Nephron (organoid): ENCODE measurements at regions not wholly inside any gene's neighbourhood (a gene's known extent, or its start where the extent isn't known, plus 50 kb on each side); places are given as distances from the start of the nearest gene placed in this dataset.
"Not testable (repeated sequence)": the region's sequence is repeated elsewhere in the genome, so short reads cannot be mapped to it uniquely, and the experiment has no call there.

Experiments used
- H3K27ac Mint-ChIP-seq, 3 experiments: 2 replicates each; pipeline ENCODE4 v1.8.0; 2020; ENCODE audit warnings: mixed read lengths in 3 of 3, mild to moderate bottlenecking in 2 of 3, moderate library complexity in 1 of 3
- H3K27me3 Mint-ChIP-seq: 2 replicates; pipeline ENCODE4 v1.8.0; 2021; ENCODE audit warnings: low read depth, mild to moderate bottlenecking, moderate library complexity, mixed read lengths
- H3K36me3 Mint-ChIP-seq: 2 replicates; pipeline ENCODE4 v1.8.0; 2020; ENCODE audit warnings: low read depth, mixed read lengths
- H3K4me1 Mint-ChIP-seq: 2 replicates; pipeline ENCODE4 v1.8.0; 2020; ENCODE audit warnings: mixed read lengths
- H3K4me3 Mint-ChIP-seq, 3 experiments: 2 replicates each; pipeline ENCODE4 v1.8.0; 2020; ENCODE audit warnings: mild to moderate bottlenecking in 3 of 3, mixed read lengths in 3 of 3, moderate library complexity in 2 of 3
- H3K9me3 Mint-ChIP-seq: 2 replicates; pipeline ENCODE4 v1.8.0; 2020; ENCODE audit warnings: mixed read lengths
- CTCF ChIP-seq, 3 experiments: fragments of 200-600 bp; sonication (generic); IDR thresholded peaks; one replicate each; pipeline ENCODE4 v1.5.0; 2021; ENCODE audit warnings: antibody characterized with exemption in 3 of 3; ENCODE audit not compliant: unreplicated experiment in 3 of 3

GRCh38 chr15:95629503-95630168 is 700.9 kb upstream of the NR2F2 start:
- no peaks in the 10 kb centered on the region for H3K9me3 Mint-ChIP-seq
- H3K4me3 Mint-ChIP-seq: no peak overlapping the region
- no peak overlapping the region for H3K27ac Mint-ChIP-seq
- H3K36me3 Mint-ChIP-seq: no peaks in the 10 kb centered on the region
- TF ChIP-seq CTCF (IDR thresholded peaks at IDR 0.05; ENCODE audit: unreplicated experiment in 3 of 3): no peak
- H3K4me1 Mint-ChIP-seq: peaks cover 24% of the 10 kb centered on the region
- H3K27me3 Mint-ChIP-seq: no peaks in the 10 kb centered on the region

- Mint-ChIP-seq H3K4me3 (no peak overlapping the region), H3K27me3 (no peaks in the 10 kb centered on the region), H3K36me3 (no peaks in the 10 kb centered on the region), H3K27ac (no peak overlapping the region), H3K4me1 (peaks cover 13% of the 10 kb centered on the region), H3K9me3 (no peaks in the 10 kb centered on the region)
- no peak for TF ChIP-seq CTCF (IDR thresholded peaks at IDR 0.05; ENCODE audit: unreplicated experiment in 3 of 3)
These were observed 699.8 kb upstream of the NR2F2 start for GRCh38 chr15:95630683-95631082.

GRCh38 chr15:95635666-95636065 is 694.8 kb upstream of the NR2F2 start:
- TF ChIP-seq CTCF (IDR thresholded peaks at IDR 0.05; ENCODE audit: unreplicated experiment in 3 of 3): no peak
- H3K27ac Mint-ChIP-seq: no peak overlapping the region
- H3K27me3 Mint-ChIP-seq: no peaks in the 10 kb centered on the region
- H3K4me3 Mint-ChIP-seq: no peak overlapping the region
- no peaks in the 10 kb centered on the region for H3K9me3 Mint-ChIP-seq
- H3K4me1 Mint-ChIP-seq: no peaks in the 10 kb centered on the region
- no peaks in the 10 kb centered on the region for H3K36me3 Mint-ChIP-seq

DNA sequence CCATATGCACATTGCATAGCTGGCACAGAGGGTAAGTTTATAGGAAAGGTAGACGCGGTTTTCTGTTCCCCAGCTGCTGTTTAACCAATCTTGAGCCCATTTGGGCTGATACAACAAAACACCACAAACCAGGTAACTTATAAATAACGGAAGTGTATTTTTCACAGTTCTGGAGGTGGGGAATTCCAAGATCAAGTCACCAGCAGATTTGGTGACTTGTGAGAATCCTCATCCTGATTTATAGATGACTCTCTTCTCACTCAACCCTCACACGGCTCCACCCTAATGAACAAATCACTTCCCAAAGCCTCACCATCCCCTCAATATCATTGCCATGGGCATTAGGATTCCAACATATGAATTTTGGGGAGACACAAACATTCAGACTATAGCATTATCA is 694.4 kb upstream of the NR2F2 start:
- H3K27ac Mint-ChIP-seq: no peak overlapping the region
- H3K36me3 Mint-ChIP-seq: no peaks in the 10 kb centered on the region
- H3K9me3 Mint-ChIP-seq: no peaks in the 10 kb centered on the region
- no peaks in the 10 kb centered on the region for H3K27me3 Mint-ChIP-seq
- H3K4me1 Mint-ChIP-seq: no peaks in the 10 kb centered on the region
- H3K4me3 Mint-ChIP-seq: no peak overlapping the region
- no peak for TF ChIP-seq CTCF (IDR thresholded peaks at IDR 0.05; ENCODE audit: unreplicated experiment in 3 of 3)

GRCh38 chr15:95637234-95637633 is 693.3 kb upstream of the NR2F2 start:
- not testable (repeated sequence) for H3K36me3 Mint-ChIP-seq

GRCh38 chr15:95639208-95639607 is 691.3 kb upstream of the NR2F2 start:
- no peak overlapping the region for H3K4me3 Mint-ChIP-seq
- H3K27ac Mint-ChIP-seq: peak overlapping the region in 1 of 3 experiments; percentile 36
- no peaks in the 10 kb centered on the region for H3K9me3 Mint-ChIP-seq

More at GRCh38 chr15:95637234-95637633, 693.3 kb upstream of the NR2F2 start:
- not testable (repeated sequence) for H3K27me3 Mint-ChIP-seq, H3K27ac Mint-ChIP-seq, H3K4me1 Mint-ChIP-seq, H3K9me3 Mint-ChIP-seq, H3K4me3 Mint-ChIP-seq

More at GRCh38 chr15:95639208-95639607, 691.3 kb upstream of the NR2F2 start:
- no peaks in the 10 kb centered on the region for H3K27me3 Mint-ChIP-seq
- peaks cover 5% of the 10 kb centered on the region for H3K4me1 Mint-ChIP-seq
- no peak for TF ChIP-seq CTCF (IDR thresholded peaks at IDR 0.05; ENCODE audit: unreplicated experiment in 3 of 3)
- H3K36me3 Mint-ChIP-seq: no peaks in the 10 kb centered on the region
